Neural progenitor cell (in vitro differentiated cells): ENCODE measurements at regions not wholly inside any gene's neighbourhood (a gene's known extent, or its start where the extent isn't known, plus 50 kb on each side); places are given as distances from the start of the nearest gene placed in this dataset.

Experiments
- DNase-seq: peaks from one replicate; pipeline ENCODE4 v3.0.0-alpha.2; 2016; ENCODE audit warnings: low spot score
- H2AFZ ChIP-seq: fragments of 200-600 bp; sonication (generic); replicated peaks from 2 replicates; pipeline ENCODE4 v1.6.1; 2016; ENCODE audit warnings: antibody characterized with exemption
- H3F3A ChIP-seq: fragments of 200-600 bp; sonication (generic); 2 replicates; pipeline ENCODE4 v1.6.1; 2016; ENCODE audit warnings: antibody characterized with exemption, low read depth
- H3K27ac ChIP-seq: fragments of 200-600 bp; sonication (generic); 2 replicates; pipeline ENCODE4 v1.5.1; 2016; ENCODE audit warnings: mild to moderate bottlenecking
- H3K27me3 ChIP-seq: fragments of 200-600 bp; sonication (generic); 2 replicates; pipeline ENCODE4 v1.6.1; 2016; ENCODE audit warnings: mild to moderate bottlenecking, moderate library complexity
- H3K36me3 ChIP-seq: fragments of 200-600 bp; sonication (generic); 2 replicates; pipeline ENCODE4 v1.5.1; 2016
- H3K4me1 ChIP-seq: fragments of 200-600 bp; sonication (generic); 2 replicates; pipeline ENCODE4 v1.6.1; 2016; ENCODE audit warnings: mixed run types
- H3K4me2 ChIP-seq: fragments of 200-600 bp; sonication (generic); 2 replicates; pipeline ENCODE4 v1.6.1; 2016
- H3K4me3 ChIP-seq: fragments of 200-600 bp; sonication (generic); 2 replicates; pipeline ENCODE4 v1.5.1; 2016
- H3K79me2 ChIP-seq: fragments of 200-600 bp; sonication (generic); 2 replicates; pipeline ENCODE4 v1.6.1; 2016; ENCODE audit warnings: low read depth
- H3K9ac ChIP-seq: fragments of 200-600 bp; sonication (generic); 2 replicates; pipeline ENCODE4 v1.6.1; 2016
- H3K9me3 ChIP-seq: fragments of 200-600 bp; sonication (generic); 2 replicates; pipeline ENCODE4 v1.5.1; 2016; ENCODE audit warnings: low read depth
- H4K20me1 ChIP-seq: fragments of 200-600 bp; sonication (generic); 2 replicates; pipeline ENCODE4 v1.6.1; 2016; ENCODE audit warnings: low read depth
- H3K27ac Mint-ChIP-seq: 3 replicates; pipeline ENCODE4 v1.8.0; 2021; ENCODE audit warnings: mixed read lengths
- H3K27me3 Mint-ChIP-seq: 2 replicates; pipeline ENCODE4 v1.8.0; 2022; ENCODE audit warnings: low read depth, mild to moderate bottlenecking, inconsistent platforms, moderate library complexity, mixed read lengths; ENCODE audit not compliant: insufficient read depth
- H3K36me3 Mint-ChIP-seq: 3 replicates; pipeline ENCODE4 v1.8.0; 2021; ENCODE audit warnings: mixed read lengths
- H3K4me1 Mint-ChIP-seq: 3 replicates; pipeline ENCODE4 v1.8.0; 2021; ENCODE audit warnings: mixed read lengths
- H3K4me3 Mint-ChIP-seq: 3 replicates; pipeline ENCODE4 v1.8.0; 2021; ENCODE audit warnings: mild to moderate bottlenecking, moderate library complexity, mixed read lengths
- H3K9me3 Mint-ChIP-seq: 3 replicates; pipeline ENCODE4 v1.8.0; 2020; ENCODE audit warnings: mixed read lengths
- CTCF ChIP-seq: fragments of 200-600 bp; sonication (generic); IDR thresholded peaks from 2 replicates; pipeline ENCODE4 v1.5.1; 2017; ENCODE audit warnings: antibody characterized with exemption, mild to moderate bottlenecking
- EZH2 ChIP-seq: fragments of 200-600 bp; sonication (generic); IDR thresholded peaks from 2 replicates; pipeline ENCODE4 v1.6.1; 2017; ENCODE audit warnings: antibody characterized with exemption, mild to moderate bottlenecking, moderate library complexity
- EZH2phosphoT487 ChIP-seq: fragments of 200-600 bp; sonication (generic); IDR thresholded peaks from 2 replicates; pipeline ENCODE4 v1.6.1; 2017; ENCODE audit warnings: antibody characterized with exemption

GRCh38 chr6:65935412-65935811 is 228.4 kb upstream of the EYS start:
- no peak overlapping the region for H3K27ac Mint-ChIP-seq
- Histone ChIP-seq H3K4me1 (no peaks in the 10 kb centered on the region), H2AFZ (no peak overlapping the region), H3K27ac (no peak overlapping the region), H3K9ac (no peak overlapping the region), H3K79me2 (no peaks in the 10 kb centered on the region), H3K4me2 (no peak overlapping the region), H3K4me3 (no peak overlapping the region), H4K20me1 (no peaks in the 10 kb centered on the region), H3K27me3 (no peaks in the 10 kb centered on the region), H3F3A (no peaks in the 10 kb centered on the region), H3K9me3 (no peaks in the 10 kb centered on the region), H3K36me3 (no peaks in the 10 kb centered on the region)
- no peaks in the 10 kb centered on the region for H3K27me3 Mint-ChIP-seq
- no peaks in the 10 kb centered on the region for H3K36me3 Mint-ChIP-seq
- DNase-seq = no peak
- no peaks in the 10 kb centered on the region for H3K4me1 Mint-ChIP-seq
- no peaks in the 10 kb centered on the region for H3K9me3 Mint-ChIP-seq
- H3K4me3 Mint-ChIP-seq = no peak overlapping the region
- TF ChIP-seq EZH2phosphoT487 = no peak
- no peak for TF ChIP-seq CTCF
- TF ChIP-seq EZH2 = no peak

- no peaks in the 10 kb centered on the region for H3K27me3 Mint-ChIP-seq
- Histone ChIP-seq H3K4me3 (no peak overlapping the region), H4K20me1 (no peaks in the 10 kb centered on the region), H3K27ac (no peak overlapping the region), H3K4me1 (no peaks in the 10 kb centered on the region), H3K36me3 (no peaks in the 10 kb centered on the region), H3K9ac (no peak overlapping the region), H2AFZ (no peak overlapping the region), H3K79me2 (no peaks in the 10 kb centered on the region), H3K4me2 (no peak overlapping the region), H3F3A (no peaks in the 10 kb centered on the region), H3K9me3 (no peaks in the 10 kb centered on the region), H3K27me3 (no peaks in the 10 kb centered on the region)
- H3K9me3 Mint-ChIP-seq = peaks cover 4% of the 10 kb centered on the region
- H3K27ac Mint-ChIP-seq = no peak overlapping the region
- DNase-seq = no peak
- H3K4me3 Mint-ChIP-seq = no peak overlapping the region
- H3K4me1 Mint-ChIP-seq = no peaks in the 10 kb centered on the region
- TF ChIP-seq CTCF (no peak), EZH2phosphoT487 (no peak), EZH2 (no peak)
- no peaks in the 10 kb centered on the region for H3K36me3 Mint-ChIP-seq
Observed at GRCh38 chr6:65933390-65933789, 226.4 kb upstream of the EYS start.

GRCh38 chr6:65927141-65927540 is 220.1 kb upstream of the EYS start:
- no peak for DNase-seq
- Histone ChIP-seq H3K9ac (no peak overlapping the region), H2AFZ (no peak overlapping the region), H3K4me3 (no peak overlapping the region), H3K9me3 (no peaks in the 10 kb centered on the region), H3K36me3 (no peaks in the 10 kb centered on the region), H4K20me1 (no peaks in the 10 kb centered on the region), H3F3A (no peaks in the 10 kb centered on the region), H3K27me3 (no peaks in the 10 kb centered on the region), H3K4me1 (no peaks in the 10 kb centered on the region), H3K4me2 (no peak overlapping the region), H3K79me2 (no peaks in the 10 kb centered on the region), H3K27ac (no peak overlapping the region)
- no peaks in the 10 kb centered on the region for H3K4me1 Mint-ChIP-seq
- peaks cover 4% of the 10 kb centered on the region for H3K9me3 Mint-ChIP-seq
- H3K27me3 Mint-ChIP-seq = no peaks in the 10 kb centered on the region
- TF ChIP-seq EZH2phosphoT487 = no peak
- no peak for TF ChIP-seq EZH2
- TF ChIP-seq CTCF = no peak
- no peak overlapping the region for H3K27ac Mint-ChIP-seq
- no peak overlapping the region for H3K4me3 Mint-ChIP-seq
- H3K36me3 Mint-ChIP-seq = no peaks in the 10 kb centered on the region

GRCh38 chr6:65924411-65924810 is 217.4 kb upstream of the EYS start:
- Histone ChIP-seq H3K4me1 (no peaks in the 10 kb centered on the region), H3K27me3 (no peaks in the 10 kb centered on the region), H3K4me3 (no peak overlapping the region), H3K9me3 (no peaks in the 10 kb centered on the region), H3K27ac (no peak overlapping the region), H3K36me3 (no peaks in the 10 kb centered on the region), H4K20me1 (no peaks in the 10 kb centered on the region), H3F3A (no peaks in the 10 kb centered on the region), H3K79me2 (no peaks in the 10 kb centered on the region), H3K4me2 (no peak overlapping the region), H3K9ac (no peak overlapping the region), H2AFZ (no peak overlapping the region)
- no peak overlapping the region for H3K27ac Mint-ChIP-seq
- no peaks in the 10 kb centered on the region for H3K4me1 Mint-ChIP-seq
- no peaks in the 10 kb centered on the region for H3K27me3 Mint-ChIP-seq
- no peak for DNase-seq
- H3K4me3 Mint-ChIP-seq = no peak overlapping the region
- no peaks in the 10 kb centered on the region for H3K36me3 Mint-ChIP-seq
- TF ChIP-seq EZH2phosphoT487 (no peak), CTCF (no peak)
- no peaks in the 10 kb centered on the region for H3K9me3 Mint-ChIP-seq
